ENCODE measurements at regions not wholly inside any gene's neighbourhood (a gene's known extent, or its start where the extent isn't known, plus 50 kb on each side); places are given as distances from the start of the nearest gene placed in this dataset.

DNA sequence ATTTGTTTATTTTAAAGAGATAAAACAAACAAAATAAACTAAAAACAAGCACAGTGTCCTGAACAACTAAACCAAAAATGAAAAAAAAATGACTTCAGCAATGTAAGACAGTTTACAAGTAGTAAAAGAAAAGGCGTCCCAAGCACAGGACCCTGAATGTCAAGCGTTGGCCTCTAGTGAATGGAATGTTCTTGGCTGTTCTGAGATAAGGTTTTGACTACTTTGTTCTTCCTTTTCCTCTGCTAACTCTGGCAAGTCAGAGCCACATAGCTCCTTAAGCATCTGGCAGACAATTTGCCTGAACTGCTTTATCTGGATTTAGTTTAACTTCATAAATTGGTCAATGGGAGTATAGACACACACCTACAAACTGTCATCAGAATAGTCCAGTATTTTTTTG lies 655.2 kb downstream of the ANXA1 start:
- ChIA-PET POLR2A (interaction anchor here (1.0 kb wide), 1 partner anchor 12 kb away, joined by 3 read pairs; no protein-coding TSS in a partner anchor), CTCF (ENCODE audit: unreplicated experiment) (no interaction called here)
- intact Hi-C loops (cut with micrococcal nuclease; ENCODE audit: unreplicated experiment), result no loop called here

DNA sequence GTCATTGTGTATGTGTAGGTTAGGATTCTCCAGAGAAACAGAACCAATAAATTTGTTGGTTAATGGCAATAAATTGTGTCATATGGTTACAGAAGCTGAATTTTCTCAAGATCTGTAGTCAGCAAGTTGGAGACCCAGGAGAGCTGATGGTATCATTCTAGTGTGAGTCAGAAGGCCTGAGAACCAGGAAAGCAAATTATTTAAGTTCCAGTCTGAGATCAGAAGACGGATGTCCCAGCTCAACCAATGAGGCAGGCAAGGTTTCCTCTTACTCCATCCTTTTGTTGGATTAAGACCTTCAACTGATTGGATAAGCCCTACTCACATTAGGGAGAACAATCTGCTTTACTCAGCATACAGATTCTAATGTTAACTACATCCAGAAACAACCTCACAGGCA lies 656.3 kb downstream of the ANXA1 start:
- intact Hi-C loops (cut with micrococcal nuclease; ENCODE audit: unreplicated experiment), result no loop called here
- CTCF ChIA-PET (ENCODE audit: unreplicated experiment), result no interaction called here

More for the DNA sequence above, 655.2 kb downstream of the ANXA1 start:
- Histone ChIP-seq H3K79me2 (ENCODE audit: insufficient read depth, low read depth, low read length) (no peaks in the 10 kb centered on the region), H3K9me3 (ENCODE audit: low read length) (no peaks in the 10 kb centered on the region), H3K4me1 (ENCODE audit: insufficient read depth, low read length, poor library complexity, severe bottlenecking) (no peaks in the 10 kb centered on the region), H3K4me2 (ENCODE audit: low read length) (no peak overlapping the region), H3K9me2 (ENCODE audit: insufficient read depth, low read length) (no peaks in the 10 kb centered on the region), H2AFZ (ENCODE audit: low read length) (no peak overlapping the region), H3K4me3 (ENCODE audit: low read depth, low read length, poor library complexity, severe bottlenecking) (no peak overlapping the region), H3K27ac (ENCODE audit: low read depth, low read length, poor library complexity, severe bottlenecking) (no peak overlapping the region), H4K20me1 (ENCODE audit: insufficient read depth, low read length) (no peaks in the 10 kb centered on the region), H3K36me3 (ENCODE audit: insufficient read depth, low read length) (no peaks in the 10 kb centered on the region)
- TF ChIP-seq, protein P1, sequence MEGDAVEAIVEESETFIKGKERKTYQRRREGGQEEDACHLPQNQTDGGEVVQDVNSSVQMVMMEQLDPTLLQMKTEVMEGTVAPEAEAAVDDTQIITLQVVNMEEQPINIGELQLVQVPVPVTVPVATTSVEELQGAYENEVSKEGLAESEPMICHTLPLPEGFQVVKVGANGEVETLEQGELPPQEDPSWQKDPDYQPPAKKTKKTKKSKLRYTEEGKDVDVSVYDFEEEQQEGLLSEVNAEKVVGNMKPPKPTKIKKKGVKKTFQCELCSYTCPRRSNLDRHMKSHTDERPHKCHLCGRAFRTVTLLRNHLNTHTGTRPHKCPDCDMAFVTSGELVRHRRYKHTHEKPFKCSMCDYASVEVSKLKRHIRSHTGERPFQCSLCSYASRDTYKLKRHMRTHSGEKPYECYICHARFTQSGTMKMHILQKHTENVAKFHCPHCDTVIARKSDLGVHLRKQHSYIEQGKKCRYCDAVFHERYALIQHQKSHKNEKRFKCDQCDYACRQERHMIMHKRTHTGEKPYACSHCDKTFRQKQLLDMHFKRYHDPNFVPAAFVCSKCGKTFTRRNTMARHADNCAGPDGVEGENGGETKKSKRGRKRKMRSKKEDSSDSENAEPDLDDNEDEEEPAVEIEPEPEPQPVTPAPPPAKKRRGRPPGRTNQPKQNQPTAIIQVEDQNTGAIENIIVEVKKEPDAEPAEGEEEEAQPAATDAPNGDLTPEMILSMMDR (conservative IDR thresholded peaks at IDR 0.05; ENCODE audit: low read length), result no peak
- TF ChIP-seq EZH2phosphoT487 (IDR thresholded peaks at IDR 0.05; ENCODE audit: borderline replicate concordance, low read depth, low read length), result no peak
- no peak for DNase-seq (ENCODE audit: low spot score)
- BruUV-seq (replicated peaks), result no TSS peak

DNA sequence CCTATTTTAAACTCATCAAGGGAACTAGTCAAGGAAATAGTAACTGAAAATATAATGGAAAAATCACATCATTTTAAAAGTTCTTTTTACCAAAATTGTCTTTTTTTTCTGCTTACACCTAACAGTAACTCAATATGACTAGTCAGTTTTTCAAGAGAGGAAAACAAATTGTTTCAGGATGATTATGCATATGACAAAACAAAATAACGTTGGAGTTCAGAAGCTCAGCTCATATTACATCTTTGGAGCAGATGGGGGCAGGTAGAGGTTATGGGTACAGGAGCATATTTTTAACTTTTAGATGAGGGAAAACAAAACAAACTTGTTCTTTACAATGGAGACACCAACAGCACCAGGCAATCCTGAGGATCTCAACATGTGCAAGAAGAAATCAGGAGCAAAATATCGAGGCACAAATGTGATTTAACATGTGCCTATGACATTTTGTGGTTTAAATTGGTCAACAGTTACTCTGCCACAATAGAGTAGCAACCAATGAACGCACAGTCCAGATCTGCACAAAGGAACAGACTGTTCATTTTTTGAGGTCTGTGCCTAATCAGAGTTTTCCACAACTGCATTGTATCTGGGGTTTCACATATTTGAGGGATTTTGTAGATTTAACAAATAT lies 659.0 kb downstream of the ANXA1 start:
- TF ChIP-seq EZH2phosphoT487 (IDR thresholded peaks at IDR 0.05; ENCODE audit: borderline replicate concordance, low read depth, low read length), result no peak
- TF ChIP-seq, protein P1 (conservative IDR thresholded peaks at IDR 0.05; ENCODE audit: low read length), result no peak
- H4K20me1 ChIP-seq (ENCODE audit: insufficient read depth, low read length), result no peaks in the 10 kb centered on the region
- DNase-seq (ENCODE audit: low spot score), result no peak
- no peaks in the 10 kb centered on the region for H3K9me2 ChIP-seq (ENCODE audit: insufficient read depth, low read length)
- intact Hi-C loops (cut with micrococcal nuclease; ENCODE audit: unreplicated experiment), result no loop called here
- ChIA-PET CTCF (ENCODE audit: unreplicated experiment) (no interaction called here), POLR2A (interaction anchor here (0.5 kb wide), 1 partner anchor 28 kb away, joined by 3 read pairs; no protein-coding TSS in a partner anchor)
- H3K4me2 ChIP-seq (ENCODE audit: low read length), result no peak overlapping the region
- no peaks in the 10 kb centered on the region for H3K79me2 ChIP-seq (ENCODE audit: insufficient read depth, low read depth, low read length)
- H3K27ac ChIP-seq (ENCODE audit: low read depth, low read length, poor library complexity, severe bottlenecking), result no peak overlapping the region
- no peaks in the 10 kb centered on the region for H3K36me3 ChIP-seq (ENCODE audit: insufficient read depth, low read length)
- H3K4me3 ChIP-seq (ENCODE audit: low read depth, low read length, poor library complexity, severe bottlenecking), result no peak overlapping the region
- H2AFZ ChIP-seq (ENCODE audit: low read length), result no peak overlapping the region
- no peaks in the 10 kb centered on the region for H3K9me3 ChIP-seq (ENCODE audit: low read length)
- no TSS peak for BruUV-seq (replicated peaks)
- no peaks in the 10 kb centered on the region for H3K4me1 ChIP-seq (ENCODE audit: insufficient read depth, low read length, poor library complexity, severe bottlenecking)

More for the DNA sequence above, 656.3 kb downstream of the ANXA1 start:
- no peaks in the 10 kb centered on the region for H3K9me2 ChIP-seq (ENCODE audit: insufficient read depth, low read length)
- H3K79me2 ChIP-seq (ENCODE audit: insufficient read depth, low read depth, low read length), result no peaks in the 10 kb centered on the region
- H3K4me2 ChIP-seq (ENCODE audit: low read length), result no peak overlapping the region
- no peak overlapping the region for H3K27ac ChIP-seq (ENCODE audit: low read depth, low read length, poor library complexity, severe bottlenecking)
- H3K9me3 ChIP-seq (ENCODE audit: low read length), result no peaks in the 10 kb centered on the region
- H2AFZ ChIP-seq (ENCODE audit: low read length), result no peak overlapping the region
- BruUV-seq (replicated peaks), result no TSS peak
- no peaks in the 10 kb centered on the region for H3K4me1 ChIP-seq (ENCODE audit: insufficient read depth, low read length, poor library complexity, severe bottlenecking)
- TF ChIP-seq, protein P1 (conservative IDR thresholded peaks at IDR 0.05; ENCODE audit: low read length), result no peak
- TF ChIP-seq EZH2phosphoT487 (IDR thresholded peaks at IDR 0.05; ENCODE audit: borderline replicate concordance, low read depth, low read length), result no peak
- H3K36me3 ChIP-seq (ENCODE audit: insufficient read depth, low read length), result no peaks in the 10 kb centered on the region
- H4K20me1 ChIP-seq (ENCODE audit: insufficient read depth, low read length), result no peaks in the 10 kb centered on the region
- DNase-seq (ENCODE audit: low spot score), result no peak
- POLR2A ChIA-PET, result interaction anchor here (0.7 kb wide), 1 partner anchor 29 kb away, joined by 3 read pairs; no protein-coding TSS in a partner anchor
- no peak overlapping the region for H3K4me3 ChIP-seq (ENCODE audit: low read depth, low read length, poor library complexity, severe bottlenecking)

Measured in OCI-LY7 (cell line).